Type B pancreatic cell (in vitro differentiated cells): ENCODE measurements at regions not wholly inside any gene's neighbourhood (a gene's known extent, or its start where the extent isn't known, plus 50 kb on each side); places are given as distances from the start of the nearest gene placed in this dataset.

Source experiments
- DNase-seq: peaks from one replicate; pipeline ENCODE4 v3.0.0; 2021; ENCODE audit warnings: mixed read lengths; ENCODE audit not compliant: unreplicated experiment; ENCODE audit errors: extremely low spot score
- H3K27ac Mint-ChIP-seq: 2 replicates; pipeline ENCODE4 v1.8.0; 2021; ENCODE audit warnings: mild to moderate bottlenecking, mixed read lengths
- H3K27me3 Mint-ChIP-seq: 2 replicates; pipeline ENCODE4 v1.8.0; 2021; ENCODE audit warnings: mixed read lengths
- H3K36me3 Mint-ChIP-seq: 2 replicates; pipeline ENCODE4 v1.8.0; 2021; ENCODE audit warnings: mixed read lengths
- H3K4me1 Mint-ChIP-seq: one replicate; pipeline ENCODE4 v1.8.0; 2021; ENCODE audit warnings: mixed read lengths; ENCODE audit not compliant: unreplicated experiment
- H3K4me3 Mint-ChIP-seq: 2 replicates; pipeline ENCODE4 v1.8.0; 2021; ENCODE audit warnings: mild to moderate bottlenecking, mixed read lengths
- H3K9me3 Mint-ChIP-seq: 2 replicates; pipeline ENCODE4 v1.8.0; 2021; ENCODE audit warnings: mixed read lengths
- CTCF ChIP-seq: fragments of 200-600 bp; sonication (generic); conservative IDR thresholded peaks from 2 replicates; pipeline ENCODE4 v1.5.0; 2021; ENCODE audit warnings: antibody characterized with exemption, mild to moderate bottlenecking

- no peaks in the 10 kb centered on the region for H3K9me3 Mint-ChIP-seq
- no peaks in the 10 kb centered on the region for H3K36me3 Mint-ChIP-seq
- DNase-seq: no peak
- H3K27me3 Mint-ChIP-seq: peaks cover 7% of the 10 kb centered on the region
- TF ChIP-seq CTCF: no peak
- H3K4me3 Mint-ChIP-seq: no peak overlapping the region
- H3K27ac Mint-ChIP-seq: no peak overlapping the region
- H3K4me1 Mint-ChIP-seq: peaks cover 58% of the 10 kb centered on the region
These were observed 406.8 kb upstream of the SULF2 start for GRCh38 chr20:48192109-48192508.

GRCh38 chr20:48191200-48191599 is 405.9 kb upstream of the SULF2 start:
- no peak overlapping the region for H3K4me3 Mint-ChIP-seq
- H3K36me3 Mint-ChIP-seq: no peaks in the 10 kb centered on the region
- peaks cover 3% of the 10 kb centered on the region for H3K9me3 Mint-ChIP-seq
- H3K27ac Mint-ChIP-seq: peak overlapping the region; percentile 52
- peaks cover 55% of the 10 kb centered on the region for H3K4me1 Mint-ChIP-seq
- DNase-seq: no peak
- TF ChIP-seq CTCF: peak; percentile 24
- H3K27me3 Mint-ChIP-seq: peaks cover 11% of the 10 kb centered on the region

- peak overlapping the region; percentile 52 for H3K27ac Mint-ChIP-seq
- DNase-seq: no peak
- H3K4me1 Mint-ChIP-seq: peaks cover 52% of the 10 kb centered on the region
- no peaks in the 10 kb centered on the region for H3K36me3 Mint-ChIP-seq
- no peak overlapping the region for H3K4me3 Mint-ChIP-seq
- peaks cover 9% of the 10 kb centered on the region for H3K27me3 Mint-ChIP-seq
- TF ChIP-seq CTCF: no peak
- peaks cover 4% of the 10 kb centered on the region for H3K9me3 Mint-ChIP-seq
These were observed 405.5 kb upstream of the SULF2 start for GRCh38 chr20:48190757-48191156.

GRCh38 chr20:48189181-48189580 is 403.9 kb upstream of the SULF2 start:
- DNase-seq: no peak
- no peak overlapping the region for H3K27ac Mint-ChIP-seq
- peaks cover 5% of the 10 kb centered on the region for H3K27me3 Mint-ChIP-seq
- no peak overlapping the region for H3K4me3 Mint-ChIP-seq
- peaks cover 4% of the 10 kb centered on the region for H3K9me3 Mint-ChIP-seq
- peak; percentile 55 for TF ChIP-seq CTCF
- peaks cover 40% of the 10 kb centered on the region for H3K4me1 Mint-ChIP-seq
- no peaks in the 10 kb centered on the region for H3K36me3 Mint-ChIP-seq

GRCh38 chr20:48187851-48188250 is 402.6 kb upstream of the SULF2 start:
- peaks cover 39% of the 10 kb centered on the region for H3K4me1 Mint-ChIP-seq
- peaks cover 5% of the 10 kb centered on the region for H3K27me3 Mint-ChIP-seq
- H3K36me3 Mint-ChIP-seq: no peaks in the 10 kb centered on the region
- no peak for TF ChIP-seq CTCF
- DNase-seq: no peak
- no peak overlapping the region for H3K27ac Mint-ChIP-seq
- H3K4me3 Mint-ChIP-seq: no peak overlapping the region
- H3K9me3 Mint-ChIP-seq: peaks cover 4% of the 10 kb centered on the region

GRCh38 chr20:48186915-48187314 is 401.6 kb upstream of the SULF2 start:
- no peak overlapping the region for H3K27ac Mint-ChIP-seq
- TF ChIP-seq CTCF: no peak
- H3K27me3 Mint-ChIP-seq: peaks cover 5% of the 10 kb centered on the region
- no peaks in the 10 kb centered on the region for H3K36me3 Mint-ChIP-seq
- no peak for DNase-seq
- no peak overlapping the region for H3K4me3 Mint-ChIP-seq
- H3K4me1 Mint-ChIP-seq: peaks cover 34% of the 10 kb centered on the region
- H3K9me3 Mint-ChIP-seq: peaks cover 4% of the 10 kb centered on the region
